Heart left ventricle (tissue), 16 donors: ENCODE measurements at regions not wholly inside any gene's neighbourhood (a gene's known extent, or its start where the extent isn't known, plus 50 kb on each side); places are given as distances from the start of the nearest gene placed in this dataset.
"Not testable (repeated sequence)": the region's sequence is repeated elsewhere in the genome, so short reads cannot be mapped to it uniquely, and the experiment has no call there.

Experiments used
- ATAC-seq, 4 donors: fragments of 200-7000 bp; cut with Tn5 transposase; one replicate each; pipeline ENCODE4 v1.9.1; 2020 to 2022; ENCODE audit warnings: moderate library complexity in 4 of 4, mild to moderate bottlenecking in 3 of 4, moderate number of reproducible peaks in 1 of 4
- DNase-seq, 5 donors: peaks; one replicate each; pipeline ENCODE4 v3.0.0-alpha.2; 2020
- H3K27ac ChIP-seq, 12 donors: fragments of 200-600 bp; sonication (generic) in 4 of 12; one replicate each; pipeline versions ENCODE4 v1.5.0 to v1.8.0; 2016 to 2022; ENCODE audit warnings: mild to moderate bottlenecking in 2 of 12
- H3K27me3 ChIP-seq, 9 donors: fragments of 200-600 bp; sonication (generic) in 2 of 9; one replicate each; pipeline versions ENCODE4 v1.5.1 to v1.8.0; 2016 to 2022; ENCODE audit warnings: mild to moderate bottlenecking in 3 of 9
- H3K36me3 ChIP-seq, 9 donors: fragments of 200-600 bp; sonication (generic) in 2 of 9; one replicate each; pipeline versions ENCODE4 v1.5.0 to v1.8.0; 2018 to 2022; ENCODE audit warnings: mild to moderate bottlenecking in 2 of 9
- H3K4me1 ChIP-seq, 12 donors: fragments of 200-600 bp; sonication (generic) in 4 of 12; one replicate each; pipeline versions ENCODE4 v1.5.0 to v1.8.0; 2016 to 2022; ENCODE audit warnings: mild to moderate bottlenecking in 3 of 12
- H3K4me3 ChIP-seq, 12 donors: fragments of 200-600 bp; sonication (generic) in 4 of 12; one replicate each; pipeline versions ENCODE4 v1.5.0 to v1.8.0; 2017 to 2022; ENCODE audit warnings: mild to moderate bottlenecking in 9 of 12, moderate library complexity in 4 of 12
- H3K9me3 ChIP-seq, 12 donors: fragments of 200-600 bp; sonication (generic) in 4 of 12; one replicate each; pipeline versions ENCODE4 v1.5.0 to v1.8.0; 2016 to 2022; ENCODE audit warnings: mild to moderate bottlenecking in 1 of 12
- POLR2A ChIP-seq, 2 donors: fragments of 450-650 bp; IDR thresholded peaks; one replicate each; pipeline ENCODE4 v1.6.1; 2017; ENCODE audit warnings: antibody characterized with exemption in 2 of 2, mild to moderate bottlenecking in 2 of 2, moderate library complexity in 2 of 2
- WGBS, 4 donors: extraction: QIAGEN DNeasy Blood & Tissue Kit in 2 of 4; methylation state at CpG; one replicate each; pipeline versions ENCODE4 v1.1.5 to v1.1.7; 2013 to 2018; 5-methylcytosine and 5-hydroxymethylcytosine counted together
- intact Hi-C, 10 donors: fragments of 100-400 bp; cut with DNase I; formaldehyde crosslinking; loops; one replicate each; pipeline versions ENCODE4 v1.11.1 to v1.14.2; 2022
- TF ChIP-seq, protein P1 (sequence below), 12 donors: fragments of 200-600 bp; sonication (generic) in 4 of 12; IDR thresholded peaks; one replicate each; pipeline versions ENCODE4 v1.5.0 to v1.8.0; 2018 to 2022; ENCODE audit warnings: antibody characterized with exemption in 12 of 12, mild to moderate bottlenecking in 5 of 12
- donor health status: ischemic (EF 13 %, LVEDD 7.1; RV severe dilation, severe dysfunction).
- donor health status: healthy with polysubstance abuse.
- donor health status: DM: no; HTN: yes; CAD: no.
- donor health status: DM: no; HTN: no; CAD: no.
- donor health status: ischemic (EF 25% LVEDD 6.9; RV normal size, moderate dysfunction).
- donor health status: ischemic (EF 25% LVEDD 5.7; RV mildly dilated, moderate dysfunction).
- donor health status: healthy.
- donor health status: DM: yes; HTN: yes; CAD: no.
- donor health status: ischemic (EF 35%, LVEDD 5.7; RV mildly dilated, moderate dysfunction).
- donor health status: nonischemic (EF 11% LVEDD 7.7; RV severe dilation, severe dysfunction).
- donor health status: DM: yes; HTN: yes; CAD: no.
- donor health status: PGD.
- donor health status: ischemic (EF 29% LVEDD 5.4; RV normal size, mild dysfunction).
- donor health status: nonischemic (EF 23%, LVEDD 6.1; RV moderate dilation, normal function).

DNA sequence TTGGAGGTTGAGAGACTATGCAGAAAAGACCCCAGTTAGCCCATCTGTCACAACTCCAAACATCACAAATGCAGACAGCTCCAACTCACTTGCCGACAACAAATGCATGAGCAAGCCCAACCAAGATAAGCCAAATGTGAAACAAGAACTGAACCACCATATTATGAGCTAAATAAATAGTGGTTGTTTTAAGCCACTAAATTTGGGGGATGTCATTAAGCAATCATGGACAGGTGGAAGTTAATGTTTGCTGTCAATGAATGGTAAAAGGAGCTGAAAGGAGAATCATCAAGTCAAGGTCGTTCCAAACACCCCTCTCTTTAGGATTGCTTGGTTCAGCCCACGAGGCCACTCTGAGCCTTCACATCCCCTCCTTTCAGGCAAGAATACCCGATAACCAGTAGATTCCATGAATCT is 71.2 kb upstream of the PLCB4 start:
- intact Hi-C loops: loop anchor here in 1 of 10 donors (10.0 kb wide), 1 partner anchor 143 kb away; no protein-coding TSS in a partner anchor
- Histone ChIP-seq H3K4me3 (no peak overlapping the region), H3K4me1 (peaks cover 0 to 15% (median 8%) of the 10 kb centered on the region in 12 donors), H3K27ac (no peak overlapping the region), H3K9me3 (peaks cover 0 to 5% (median 0%) of the 10 kb centered on the region in 12 donors), H3K36me3 (no peaks in the 10 kb centered on the region), H3K27me3 (no peaks in the 10 kb centered on the region)
- DNase-seq (no peak), ATAC-seq (no peak)
- TF ChIP-seq POLR2A (IDR thresholded peaks at IDR 0.05): no peak
- TF ChIP-seq, protein P1, sequence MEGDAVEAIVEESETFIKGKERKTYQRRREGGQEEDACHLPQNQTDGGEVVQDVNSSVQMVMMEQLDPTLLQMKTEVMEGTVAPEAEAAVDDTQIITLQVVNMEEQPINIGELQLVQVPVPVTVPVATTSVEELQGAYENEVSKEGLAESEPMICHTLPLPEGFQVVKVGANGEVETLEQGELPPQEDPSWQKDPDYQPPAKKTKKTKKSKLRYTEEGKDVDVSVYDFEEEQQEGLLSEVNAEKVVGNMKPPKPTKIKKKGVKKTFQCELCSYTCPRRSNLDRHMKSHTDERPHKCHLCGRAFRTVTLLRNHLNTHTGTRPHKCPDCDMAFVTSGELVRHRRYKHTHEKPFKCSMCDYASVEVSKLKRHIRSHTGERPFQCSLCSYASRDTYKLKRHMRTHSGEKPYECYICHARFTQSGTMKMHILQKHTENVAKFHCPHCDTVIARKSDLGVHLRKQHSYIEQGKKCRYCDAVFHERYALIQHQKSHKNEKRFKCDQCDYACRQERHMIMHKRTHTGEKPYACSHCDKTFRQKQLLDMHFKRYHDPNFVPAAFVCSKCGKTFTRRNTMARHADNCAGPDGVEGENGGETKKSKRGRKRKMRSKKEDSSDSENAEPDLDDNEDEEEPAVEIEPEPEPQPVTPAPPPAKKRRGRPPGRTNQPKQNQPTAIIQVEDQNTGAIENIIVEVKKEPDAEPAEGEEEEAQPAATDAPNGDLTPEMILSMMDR (IDR thresholded peaks at IDR 0.05): no peak
- WGBS, 4 donors: 82 to 91% (median 84%) methylated on average over 4 of the region's 4 CpGs

DNA sequence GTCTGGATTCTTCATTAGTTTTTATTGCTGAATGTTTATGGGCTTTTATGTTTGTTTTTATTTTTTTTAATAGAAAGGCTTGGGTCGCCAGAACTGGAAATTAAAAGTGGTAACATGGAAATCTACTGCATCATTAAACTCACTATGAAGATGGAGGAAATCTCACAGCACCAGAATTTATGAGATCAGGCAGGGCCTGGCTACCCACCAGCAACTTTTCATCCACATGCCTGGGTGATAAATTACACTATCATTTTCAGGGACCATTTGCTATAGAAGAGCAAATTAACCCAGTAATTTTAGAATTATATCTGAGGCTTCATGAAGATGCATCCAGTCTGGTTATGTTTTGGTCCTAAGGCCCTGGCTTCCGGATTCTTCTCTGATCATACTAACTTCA is 57.8 kb upstream of the PLCB4 start:
- H3K36me3 ChIP-seq: no peaks in the 10 kb centered on the region
- 80 to 93% (median 88%) methylated on average over 2 of the region's 2 CpGs for WGBS, 4 donors
- H3K27me3 ChIP-seq: no peaks in the 10 kb centered on the region
- no peak overlapping the region for H3K27ac ChIP-seq
- DNase-seq: no peak
- no peaks in the 10 kb centered on the region for H3K9me3 ChIP-seq
- no peak overlapping the region for H3K4me3 ChIP-seq
- intact Hi-C loops: no loop called here
- H3K4me1 ChIP-seq: no peaks in the 10 kb centered on the region
- TF ChIP-seq, protein P1 (IDR thresholded peaks at IDR 0.05): no peak
- TF ChIP-seq POLR2A (IDR thresholded peaks at IDR 0.05): no peak
- no peak for ATAC-seq

- H3K4me3 ChIP-seq, DNase-seq, H3K4me1 ChIP-seq, intact Hi-C loops, H3K36me3 ChIP-seq, H3K9me3 ChIP-seq, ATAC-seq, H3K27me3 ChIP-seq, H3K27ac ChIP-seq: not testable (repeated sequence)
- WGBS, 4 donors: 83 to 98% (median 89%) methylated on average over 4 to 6 of the region's 6 CpGs
Observed at GRCh38 chr20:9015232-9015983, 53.5 kb upstream of the PLCB4 start.

DNA sequence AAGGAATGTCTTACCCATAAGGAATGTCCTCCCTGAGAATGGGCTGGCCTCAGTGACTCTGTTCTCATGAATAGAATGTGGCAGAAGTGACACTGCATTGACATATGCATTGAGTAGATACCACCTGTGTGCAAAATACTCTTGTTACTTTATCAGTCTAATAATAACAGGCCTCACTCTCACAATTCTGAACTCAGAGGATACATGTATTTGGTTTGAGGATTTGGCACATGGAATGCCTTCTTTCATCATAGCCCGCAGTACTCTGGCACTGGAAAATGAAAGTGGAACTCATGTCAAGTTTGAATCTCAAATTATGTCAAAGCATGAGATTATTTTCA is 52.9 kb upstream of the PLCB4 start:
- no peak overlapping the region for H3K27ac ChIP-seq
- H3K4me3 ChIP-seq: no peak overlapping the region
- intact Hi-C loops: no loop called here
- no peaks in the 10 kb centered on the region for H3K9me3 ChIP-seq
- H3K4me1 ChIP-seq: no peaks in the 10 kb centered on the region
- WGBS, 4 donors: 52 to 89% (median 62%) methylated on average over 1 of the region's 1 CpG
- no peak for TF ChIP-seq POLR2A (IDR thresholded peaks at IDR 0.05)
- TF ChIP-seq, protein P1 (IDR thresholded peaks at IDR 0.05): no peak
- no peak for DNase-seq
- H3K36me3 ChIP-seq: no peaks in the 10 kb centered on the region
- ATAC-seq: no peak
- H3K27me3 ChIP-seq: no peaks in the 10 kb centered on the region

DNA sequence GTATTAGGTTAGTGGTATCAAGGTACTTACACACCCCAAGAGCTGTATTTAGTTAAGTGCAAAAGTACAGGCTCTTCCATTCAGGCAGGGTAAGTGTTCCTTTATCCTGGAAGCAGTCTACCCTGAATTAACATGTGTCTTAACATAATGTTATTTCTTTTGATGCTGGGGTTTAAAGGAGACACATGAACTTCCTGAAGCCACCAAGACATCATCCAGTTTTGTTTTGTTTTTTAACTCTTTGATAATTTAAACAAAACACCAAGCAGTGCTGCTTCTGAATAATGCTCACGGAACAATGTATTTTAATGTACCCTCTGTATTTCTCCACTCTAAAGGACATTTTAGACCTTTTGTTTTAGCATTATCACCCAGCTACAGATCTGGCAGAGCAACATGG is 50.5 kb upstream of the PLCB4 start:
- ATAC-seq (no peak), DNase-seq (no peak)
- intact Hi-C loops: no loop called here
- H3K9me3 ChIP-seq: no peaks in the 10 kb centered on the region
- no peak overlapping the region for H3K27ac ChIP-seq
- no peaks in the 10 kb centered on the region for H3K36me3 ChIP-seq
- 96 to 99% (median 98%) methylated on average over 1 of the region's 1 CpG for WGBS, 4 donors
- H3K27me3 ChIP-seq: no peaks in the 10 kb centered on the region
- H3K4me1 ChIP-seq: peaks cover 0 to 16% (median 0%) of the 10 kb centered on the region in 12 donors
- no peak for TF ChIP-seq POLR2A (IDR thresholded peaks at IDR 0.05)
- TF ChIP-seq, protein P1 (IDR thresholded peaks at IDR 0.05): no peak
- H3K4me3 ChIP-seq: no peak overlapping the region
